ENCODE measurements at regions not wholly inside any gene's neighbourhood (a gene's known extent, or its start where the extent isn't known, plus 50 kb on each side); places are given as distances from the start of the nearest gene placed in this dataset.

DNA sequence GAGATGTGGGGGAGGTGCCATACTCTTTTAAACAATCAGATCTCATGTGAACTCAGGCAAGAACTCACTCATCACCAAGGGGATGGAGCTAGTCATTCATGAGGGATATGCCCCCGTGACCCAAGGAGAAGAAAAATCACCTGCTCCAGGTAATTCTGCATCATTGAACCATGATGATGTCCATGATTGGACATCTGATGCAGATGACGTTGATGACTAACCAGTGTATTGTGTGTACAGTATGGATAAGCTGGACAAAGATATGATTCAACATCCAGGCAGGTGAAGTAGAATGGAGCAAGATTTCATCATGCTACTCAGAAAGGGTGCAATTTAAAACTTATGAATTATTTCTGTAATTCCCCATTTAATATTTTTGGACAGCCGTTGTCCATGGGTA lies 286.4 kb upstream of the SMIM31 start:
- H3K4me3 ChIP-seq (ENCODE audit: extremely low read depth, insufficient read depth, low read length, poor library complexity, severe bottlenecking): no peak overlapping the region
- no peaks in the 10 kb centered on the region for H3K4me1 ChIP-seq (ENCODE audit: control insufficient read depth, insufficient read depth, low read length, poor library complexity, severe bottlenecking)
- WGBS, 2 experiments (ENCODE audit: insufficient coverage in 2 of 2): 72 to 100% methylated on average over 1 to 2 of the region's 3 CpGs
- H3K9me3 ChIP-seq (ENCODE audit: control insufficient read depth, low read length): no peaks in the 10 kb centered on the region
- H3K36me3 ChIP-seq (ENCODE audit: control insufficient read depth, insufficient read depth, low read length): no peaks in the 10 kb centered on the region
- H3K27ac ChIP-seq (ENCODE audit: low read depth, low read length, severe bottlenecking): no peak overlapping the region

DNA sequence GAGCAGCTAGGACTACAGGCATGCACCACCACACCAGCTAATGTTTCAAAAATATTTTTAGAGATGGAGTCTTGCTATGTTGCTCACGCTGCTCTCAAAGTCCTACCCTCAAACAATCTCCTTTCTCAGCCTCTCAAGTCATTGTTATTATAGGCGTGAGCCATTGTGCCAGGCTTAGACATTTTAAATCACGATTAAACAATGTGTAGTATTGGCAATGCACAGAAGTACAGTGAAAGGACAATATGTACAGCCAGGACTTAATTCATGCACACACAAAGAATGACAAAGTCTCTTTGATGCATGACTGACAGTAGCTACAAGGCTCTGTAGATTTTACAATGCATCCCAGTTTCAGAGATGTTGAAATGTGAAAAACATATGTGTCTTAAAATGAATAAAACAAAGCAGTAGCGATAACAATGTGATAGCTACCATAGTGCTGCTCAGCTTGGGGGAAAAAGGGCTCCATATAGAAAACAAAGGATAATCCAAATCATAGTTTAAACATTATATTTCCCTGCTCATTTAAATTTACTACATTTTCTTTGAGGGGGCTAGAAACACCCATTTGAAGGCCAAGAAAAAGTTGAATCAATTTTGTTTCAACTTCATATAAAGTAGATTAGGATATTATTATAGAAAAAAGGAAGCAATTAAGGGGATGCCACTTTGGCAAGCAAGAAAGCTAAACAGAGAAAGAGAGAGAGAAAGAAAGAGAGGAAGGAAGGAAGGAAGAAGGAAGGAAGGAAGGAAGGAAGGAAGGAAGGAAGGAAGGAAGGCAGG lies 272.4 kb upstream of the SMIM31 start:
- WGBS, 2 experiments (ENCODE audit: insufficient coverage in 2 of 2): 83 to 100% methylated on average over 1 to 2 of the region's 4 CpGs
- no peak overlapping the region for H3K27ac ChIP-seq (ENCODE audit: low read depth, low read length, severe bottlenecking)
- no peaks in the 10 kb centered on the region for H3K36me3 ChIP-seq (ENCODE audit: control insufficient read depth, insufficient read depth, low read length)
- H3K4me1 ChIP-seq (ENCODE audit: control insufficient read depth, insufficient read depth, low read length, poor library complexity, severe bottlenecking): no peaks in the 10 kb centered on the region
- no peaks in the 10 kb centered on the region for H3K9me3 ChIP-seq (ENCODE audit: control insufficient read depth, low read length)
- H3K4me3 ChIP-seq (ENCODE audit: extremely low read depth, insufficient read depth, low read length, poor library complexity, severe bottlenecking): no peak overlapping the region

DNA sequence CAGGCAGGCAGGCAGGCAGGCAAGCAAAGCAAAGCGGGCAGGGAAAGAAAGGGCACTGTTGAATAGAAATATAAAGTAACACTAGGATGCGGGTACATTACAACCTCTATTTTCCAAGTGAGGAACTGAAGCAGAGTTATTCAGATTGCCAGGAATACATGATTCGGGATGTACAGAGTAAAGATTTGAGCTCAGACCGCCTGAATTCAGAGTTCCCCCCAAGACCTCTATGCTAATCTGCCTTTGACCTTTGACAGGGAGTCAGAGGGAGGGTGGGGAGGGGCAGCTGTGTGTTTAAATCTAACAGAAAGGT lies 271.9 kb upstream of the SMIM31 start:
- WGBS, 2 experiments (ENCODE audit: insufficient coverage in 2 of 2): 92 to 100% methylated on average over 1 to 2 of the region's 4 CpGs
- Histone ChIP-seq H3K27ac (ENCODE audit: low read depth, low read length, severe bottlenecking) (no peak overlapping the region), H3K9me3 (ENCODE audit: control insufficient read depth, low read length) (no peaks in the 10 kb centered on the region)

DNA sequence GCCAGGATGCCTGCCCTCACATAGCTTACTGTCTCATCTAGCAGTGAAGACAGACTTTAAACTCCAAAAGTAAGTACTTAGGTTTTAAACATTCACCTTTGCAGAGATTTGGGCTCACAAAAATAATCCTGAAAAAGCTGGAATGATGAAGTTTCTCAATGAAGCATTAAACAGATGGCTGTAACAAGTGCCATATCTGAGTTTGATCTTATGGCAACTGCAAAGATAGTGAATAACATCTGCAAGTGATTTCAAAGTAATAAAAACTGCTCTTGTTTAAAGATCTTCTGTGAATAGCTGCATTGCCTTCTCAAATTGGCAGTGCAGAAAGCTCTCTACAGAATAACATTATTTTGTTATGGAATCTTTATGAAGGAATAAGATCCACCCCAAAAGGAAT lies 271.2 kb upstream of the SMIM31 start:
- no peaks in the 10 kb centered on the region for H3K4me1 ChIP-seq (ENCODE audit: control insufficient read depth, insufficient read depth, low read length, poor library complexity, severe bottlenecking)
- no peaks in the 10 kb centered on the region for H3K36me3 ChIP-seq (ENCODE audit: control insufficient read depth, insufficient read depth, low read length)
- H3K4me3 ChIP-seq (ENCODE audit: extremely low read depth, insufficient read depth, low read length, poor library complexity, severe bottlenecking): no peak overlapping the region
- H3K9me3 ChIP-seq (ENCODE audit: control insufficient read depth, low read length): no peaks in the 10 kb centered on the region
- H3K27ac ChIP-seq (ENCODE audit: low read depth, low read length, severe bottlenecking): no peak overlapping the region

More for the DNA sequence above, 271.9 kb upstream of the SMIM31 start:
- Histone ChIP-seq H3K36me3 (ENCODE audit: control insufficient read depth, insufficient read depth, low read length) (no peaks in the 10 kb centered on the region), H3K4me3 (ENCODE audit: extremely low read depth, insufficient read depth, low read length, poor library complexity, severe bottlenecking) (no peak overlapping the region), H3K4me1 (ENCODE audit: control insufficient read depth, insufficient read depth, low read length, poor library complexity, severe bottlenecking) (no peaks in the 10 kb centered on the region)

DNA sequence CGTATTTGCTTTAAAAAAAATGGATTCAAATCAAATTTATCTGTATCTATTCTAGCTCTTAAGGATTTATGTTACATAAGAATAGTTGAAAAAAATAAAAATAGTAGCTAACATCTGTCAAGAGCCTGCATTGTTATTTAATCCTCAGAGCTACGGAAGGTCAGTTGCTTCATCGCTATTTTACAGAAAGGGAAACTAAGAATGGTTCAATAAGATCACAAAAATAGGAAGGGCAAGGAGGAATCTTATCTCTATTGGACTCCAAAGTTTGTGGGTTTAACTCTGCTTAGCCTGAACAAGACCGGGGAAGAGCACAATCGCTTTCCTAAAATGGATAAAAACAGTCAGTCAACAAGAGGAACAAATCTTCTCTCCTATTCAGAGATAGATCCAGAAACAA lies 270.2 kb upstream of the SMIM31 start:
- no peak overlapping the region for H3K4me3 ChIP-seq (ENCODE audit: extremely low read depth, insufficient read depth, low read length, poor library complexity, severe bottlenecking)
- H3K36me3 ChIP-seq (ENCODE audit: control insufficient read depth, insufficient read depth, low read length): no peaks in the 10 kb centered on the region
- H3K27ac ChIP-seq (ENCODE audit: low read depth, low read length, severe bottlenecking): no peak overlapping the region
- no peaks in the 10 kb centered on the region for H3K4me1 ChIP-seq (ENCODE audit: control insufficient read depth, insufficient read depth, low read length, poor library complexity, severe bottlenecking)
- WGBS, 2 experiments (ENCODE audit: insufficient coverage in 2 of 2): 94 to 100% methylated on average over 2 of the region's 5 CpGs
- H3K9me3 ChIP-seq (ENCODE audit: control insufficient read depth, low read length): no peaks in the 10 kb centered on the region

DNA sequence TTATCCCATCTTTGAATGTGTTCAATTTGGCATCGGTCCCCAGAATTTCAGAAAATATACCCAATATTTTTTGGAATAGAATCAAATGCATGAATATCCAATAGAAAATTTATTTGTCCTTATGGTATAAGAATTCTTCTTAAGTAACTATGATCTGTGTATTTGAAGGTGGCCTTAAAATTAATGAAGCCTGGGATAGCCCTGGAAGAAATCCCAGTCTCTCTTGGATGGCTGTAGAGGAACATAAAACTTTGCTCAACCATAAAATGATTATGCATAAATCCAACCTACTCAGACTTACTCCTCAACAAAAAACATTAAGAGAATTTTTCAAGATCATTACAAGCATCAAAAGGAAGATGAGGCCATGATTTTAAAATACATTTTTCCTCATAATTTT lies 269.4 kb upstream of the SMIM31 start:
- Histone ChIP-seq H3K27ac (ENCODE audit: low read depth, low read length, severe bottlenecking) (no peak overlapping the region), H3K36me3 (ENCODE audit: control insufficient read depth, insufficient read depth, low read length) (no peaks in the 10 kb centered on the region), H3K9me3 (ENCODE audit: control insufficient read depth, low read length) (no peaks in the 10 kb centered on the region), H3K4me1 (ENCODE audit: control insufficient read depth, insufficient read depth, low read length, poor library complexity, severe bottlenecking) (no peaks in the 10 kb centered on the region), H3K4me3 (ENCODE audit: extremely low read depth, insufficient read depth, low read length, poor library complexity, severe bottlenecking) (no peak overlapping the region)
- WGBS, 2 experiments (ENCODE audit: insufficient coverage in 2 of 2): no CpG with 5 or more reads among the region's 1 CpG

DNA sequence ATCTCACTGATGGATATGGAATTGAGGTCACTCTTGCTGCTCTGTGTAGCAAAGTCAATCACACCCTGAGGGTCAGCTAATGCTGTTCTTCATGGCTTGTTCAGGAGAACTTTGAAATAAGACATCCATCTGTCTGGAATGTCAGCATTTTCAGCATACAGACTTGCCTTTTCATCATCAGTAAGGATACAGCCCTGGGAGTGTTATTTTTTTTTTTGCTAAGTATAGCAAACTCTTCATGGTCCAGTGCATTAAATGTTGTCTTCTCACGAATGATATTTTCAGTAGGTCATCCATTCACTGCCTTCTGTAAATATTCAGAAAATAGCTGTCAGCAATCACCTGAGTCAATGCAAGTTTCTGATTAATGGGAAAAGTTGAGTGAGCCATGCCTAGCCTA lies 268.8 kb upstream of the SMIM31 start:
- Histone ChIP-seq H3K4me1 (ENCODE audit: control insufficient read depth, insufficient read depth, low read length, poor library complexity, severe bottlenecking) (no peaks in the 10 kb centered on the region), H3K4me3 (ENCODE audit: extremely low read depth, insufficient read depth, low read length, poor library complexity, severe bottlenecking) (no peak overlapping the region), H3K9me3 (ENCODE audit: control insufficient read depth, low read length) (no peaks in the 10 kb centered on the region), H3K36me3 (ENCODE audit: control insufficient read depth, insufficient read depth, low read length) (no peaks in the 10 kb centered on the region), H3K27ac (ENCODE audit: low read depth, low read length, severe bottlenecking) (no peak overlapping the region)
- 100% methylated on average over 1 of the region's 1 CpG; no CpG with 5 or more reads in 1 of the 2 experiments for WGBS, 2 experiments (ENCODE audit: insufficient coverage in 2 of 2)

DNA sequence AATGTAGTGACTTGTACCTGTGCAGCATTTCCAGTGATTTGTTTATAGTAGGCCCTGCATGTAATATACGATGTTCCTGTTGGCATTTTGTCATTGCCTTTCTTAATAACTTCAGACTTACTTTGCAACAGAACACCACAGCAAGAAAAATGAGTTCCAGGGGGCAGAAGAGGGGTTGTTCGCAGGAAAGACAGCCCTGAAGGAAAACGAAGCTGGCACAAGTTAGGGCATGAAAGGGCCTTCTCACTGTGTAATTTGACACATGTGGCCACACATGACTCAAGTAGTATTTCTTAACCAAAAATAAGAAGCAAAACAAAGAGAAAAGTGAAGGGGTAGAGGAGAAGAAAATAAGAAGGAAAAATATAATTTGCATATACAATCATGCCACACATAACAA lies 265.8 kb upstream of the SMIM31 start:
- H3K4me1 ChIP-seq (ENCODE audit: control insufficient read depth, insufficient read depth, low read length, poor library complexity, severe bottlenecking): no peaks in the 10 kb centered on the region
- H3K27ac ChIP-seq (ENCODE audit: low read depth, low read length, severe bottlenecking): no peak overlapping the region
- H3K9me3 ChIP-seq (ENCODE audit: control insufficient read depth, low read length): no peaks in the 10 kb centered on the region
- WGBS, 2 experiments (ENCODE audit: insufficient coverage in 2 of 2): no CpG with 5 or more reads among the region's 3 CpGs
- no peaks in the 10 kb centered on the region for H3K36me3 ChIP-seq (ENCODE audit: control insufficient read depth, insufficient read depth, low read length)
- H3K4me3 ChIP-seq (ENCODE audit: extremely low read depth, insufficient read depth, low read length, poor library complexity, severe bottlenecking): no peak overlapping the region

DNA sequence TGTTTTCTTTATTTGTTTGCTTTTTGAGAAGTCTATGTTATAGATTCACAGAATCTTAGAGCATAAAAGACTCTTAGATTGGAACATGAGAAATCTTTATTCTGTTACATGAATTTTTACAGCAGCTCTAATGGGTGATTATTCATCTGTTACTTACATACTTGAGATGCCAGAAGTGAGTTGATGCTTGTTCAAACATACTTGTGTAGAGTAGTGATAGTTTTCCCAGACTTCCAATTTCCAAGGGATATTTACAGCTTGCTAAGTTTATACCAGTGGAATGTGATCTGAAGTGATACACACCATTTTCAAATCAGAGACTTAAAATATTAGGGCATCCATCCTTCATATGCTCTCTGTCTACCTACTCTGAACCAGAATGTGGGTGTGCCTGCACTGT lies 252.9 kb upstream of the SMIM31 start:
- Histone ChIP-seq H3K9me3 (ENCODE audit: control insufficient read depth, low read length) (no peaks in the 10 kb centered on the region), H3K36me3 (ENCODE audit: control insufficient read depth, insufficient read depth, low read length) (no peaks in the 10 kb centered on the region), H3K4me1 (ENCODE audit: control insufficient read depth, insufficient read depth, low read length, poor library complexity, severe bottlenecking) (no peaks in the 10 kb centered on the region), H3K4me3 (ENCODE audit: extremely low read depth, insufficient read depth, low read length, poor library complexity, severe bottlenecking) (no peak overlapping the region), H3K27ac (ENCODE audit: low read depth, low read length, severe bottlenecking) (no peak overlapping the region)

DNA sequence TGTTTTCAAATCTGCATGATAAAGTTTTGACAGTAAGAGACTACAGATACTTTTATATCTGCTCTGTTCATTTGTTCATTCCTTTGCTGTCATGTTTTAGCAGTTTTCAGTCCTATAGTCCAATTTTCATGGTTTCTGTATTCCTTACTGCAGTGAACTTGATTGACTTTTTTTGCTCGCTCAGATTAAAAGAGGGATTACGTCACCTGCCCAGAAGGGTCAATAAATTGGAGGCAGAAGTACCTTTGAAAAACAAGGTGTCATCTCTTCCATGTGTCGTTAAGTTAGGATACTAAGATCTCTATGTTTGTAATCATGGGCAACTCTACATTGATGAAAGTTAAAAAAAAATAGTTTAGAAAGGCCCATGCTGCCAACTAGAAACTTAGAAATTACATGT lies 250.1 kb upstream of the SMIM31 start:
- H3K4me3 ChIP-seq (ENCODE audit: extremely low read depth, insufficient read depth, low read length, poor library complexity, severe bottlenecking): no peak overlapping the region
- H3K9me3 ChIP-seq (ENCODE audit: control insufficient read depth, low read length): no peaks in the 10 kb centered on the region
- no peaks in the 10 kb centered on the region for H3K36me3 ChIP-seq (ENCODE audit: control insufficient read depth, insufficient read depth, low read length)
- H3K27ac ChIP-seq (ENCODE audit: low read depth, low read length, severe bottlenecking): no peak overlapping the region
- H3K4me1 ChIP-seq (ENCODE audit: control insufficient read depth, insufficient read depth, low read length, poor library complexity, severe bottlenecking): no peaks in the 10 kb centered on the region
- 78 to 100% methylated on average over 2 to 3 of the region's 3 CpGs for WGBS, 2 experiments (ENCODE audit: insufficient coverage in 2 of 2)

DNA sequence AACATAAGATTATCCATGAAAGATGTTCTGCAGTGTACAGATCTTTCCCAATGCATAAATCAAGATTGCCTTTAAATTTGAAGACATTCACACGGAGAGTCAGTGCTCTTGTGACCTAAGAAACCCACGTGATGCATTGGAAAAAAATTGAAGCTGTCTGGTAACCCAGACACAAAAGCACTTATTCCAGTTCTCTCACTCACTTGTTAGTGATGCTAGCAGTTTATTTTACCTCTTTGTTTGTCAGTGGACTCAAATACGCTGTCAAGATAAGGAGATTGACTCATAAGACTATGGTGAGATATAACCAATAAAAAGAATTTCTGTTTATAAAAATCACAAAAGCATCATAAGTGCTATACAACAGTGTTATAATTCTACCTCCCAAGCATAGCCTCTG lies 245.8 kb upstream of the SMIM31 start:
- Histone ChIP-seq H3K4me1 (ENCODE audit: control insufficient read depth, insufficient read depth, low read length, poor library complexity, severe bottlenecking) (no peaks in the 10 kb centered on the region), H3K4me3 (ENCODE audit: extremely low read depth, insufficient read depth, low read length, poor library complexity, severe bottlenecking) (no peak overlapping the region), H3K27ac (ENCODE audit: low read depth, low read length, severe bottlenecking) (no peak overlapping the region), H3K9me3 (ENCODE audit: control insufficient read depth, low read length) (no peaks in the 10 kb centered on the region), H3K36me3 (ENCODE audit: control insufficient read depth, insufficient read depth, low read length) (no peaks in the 10 kb centered on the region)
- WGBS, 2 experiments (ENCODE audit: insufficient coverage in 2 of 2): 80% methylated on average over 1 to 2 of the region's 3 CpGs
